ENCODE measurements at regions not wholly inside any gene's neighbourhood (a gene's known extent, or its start where the extent isn't known, plus 50 kb on each side); places are given as distances from the start of the nearest gene placed in this dataset.

DNA sequence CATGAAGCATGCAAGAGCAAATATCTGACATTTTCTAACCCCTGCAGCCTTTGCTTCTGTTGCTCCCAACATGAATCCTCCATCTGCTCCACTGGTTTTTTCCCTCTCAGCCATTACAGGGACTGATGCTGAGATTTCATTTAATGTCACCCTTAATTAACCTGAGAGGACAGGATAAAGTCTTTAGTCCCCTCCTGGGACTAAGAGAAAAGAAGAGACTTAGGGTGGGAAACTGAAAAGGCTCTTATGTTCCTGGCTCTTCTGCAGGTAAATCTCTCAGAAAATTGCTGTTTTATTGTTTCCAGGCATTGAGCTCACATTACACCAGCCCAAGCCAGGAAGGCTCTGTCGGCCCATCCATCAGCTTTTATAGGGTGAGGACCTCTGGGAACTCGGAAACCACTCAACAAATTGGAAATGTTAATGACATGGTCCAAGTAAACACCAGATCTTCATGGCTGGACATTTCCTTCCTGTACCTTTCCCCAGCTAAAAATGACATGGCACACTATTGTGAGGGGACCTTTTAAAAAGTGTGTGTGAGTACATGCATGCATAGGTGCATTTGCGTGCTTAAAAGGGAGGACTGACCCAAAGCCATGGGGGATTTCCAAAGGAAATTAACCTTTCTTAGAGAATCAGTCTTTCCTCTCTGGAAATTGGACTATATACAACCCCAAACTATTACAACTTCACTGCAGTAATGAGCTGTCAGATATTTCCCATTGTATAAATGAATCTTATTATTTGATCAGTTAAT lies 408.1 kb upstream of the TMTC1 start:
- Histone ChIP-seq H3K27me3 (ENCODE audit: control insufficient read depth in 4 of 4, insufficient read depth in 4 of 4, low read length in 3 of 4) (no peaks in the 10 kb centered on the region), H3K36me3 (ENCODE audit: control insufficient read depth in 4 of 4, insufficient read depth in 3 of 4, low read depth in 1 of 4, low read length in 3 of 4) (no peaks in the 10 kb centered on the region), H3K9ac (ENCODE audit: low read depth in 1 of 2, low read length in 2 of 2) (no peak overlapping the region), H3K9me3 (ENCODE audit: control insufficient read depth in 4 of 4, low read length in 3 of 4) (no peaks in the 10 kb centered on the region), H3K4me3 (ENCODE audit: low read depth in 1 of 3, low read length in 3 of 3) (no peak overlapping the region), H3K27ac (ENCODE audit: low read depth in 1 of 2, low read length in 2 of 2) (no peak overlapping the region), H3K4me1 (ENCODE audit: control insufficient read depth in 4 of 4, insufficient read depth in 4 of 4, low read length in 3 of 4) (no peaks in the 10 kb centered on the region)
- WGBS = 76% methylated on average over 3 of the region's 3 CpGs
- TF ChIP-seq, protein P1, sequence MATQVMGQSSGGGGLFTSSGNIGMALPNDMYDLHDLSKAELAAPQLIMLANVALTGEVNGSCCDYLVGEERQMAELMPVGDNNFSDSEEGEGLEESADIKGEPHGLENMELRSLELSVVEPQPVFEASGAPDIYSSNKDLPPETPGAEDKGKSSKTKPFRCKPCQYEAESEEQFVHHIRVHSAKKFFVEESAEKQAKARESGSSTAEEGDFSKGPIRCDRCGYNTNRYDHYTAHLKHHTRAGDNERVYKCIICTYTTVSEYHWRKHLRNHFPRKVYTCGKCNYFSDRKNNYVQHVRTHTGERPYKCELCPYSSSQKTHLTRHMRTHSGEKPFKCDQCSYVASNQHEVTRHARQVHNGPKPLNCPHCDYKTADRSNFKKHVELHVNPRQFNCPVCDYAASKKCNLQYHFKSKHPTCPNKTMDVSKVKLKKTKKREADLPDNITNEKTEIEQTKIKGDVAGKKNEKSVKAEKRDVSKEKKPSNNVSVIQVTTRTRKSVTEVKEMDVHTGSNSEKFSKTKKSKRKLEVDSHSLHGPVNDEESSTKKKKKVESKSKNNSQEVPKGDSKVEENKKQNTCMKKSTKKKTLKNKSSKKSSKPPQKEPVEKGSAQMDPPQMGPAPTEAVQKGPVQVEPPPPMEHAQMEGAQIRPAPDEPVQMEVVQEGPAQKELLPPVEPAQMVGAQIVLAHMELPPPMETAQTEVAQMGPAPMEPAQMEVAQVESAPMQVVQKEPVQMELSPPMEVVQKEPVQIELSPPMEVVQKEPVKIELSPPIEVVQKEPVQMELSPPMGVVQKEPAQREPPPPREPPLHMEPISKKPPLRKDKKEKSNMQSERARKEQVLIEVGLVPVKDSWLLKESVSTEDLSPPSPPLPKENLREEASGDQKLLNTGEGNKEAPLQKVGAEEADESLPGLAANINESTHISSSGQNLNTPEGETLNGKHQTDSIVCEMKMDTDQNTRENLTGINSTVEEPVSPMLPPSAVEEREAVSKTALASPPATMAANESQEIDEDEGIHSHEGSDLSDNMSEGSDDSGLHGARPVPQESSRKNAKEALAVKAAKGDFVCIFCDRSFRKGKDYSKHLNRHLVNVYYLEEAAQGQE (IDR thresholded peaks at IDR 0.05) = no peak
- TF ChIP-seq, protein P2, sequence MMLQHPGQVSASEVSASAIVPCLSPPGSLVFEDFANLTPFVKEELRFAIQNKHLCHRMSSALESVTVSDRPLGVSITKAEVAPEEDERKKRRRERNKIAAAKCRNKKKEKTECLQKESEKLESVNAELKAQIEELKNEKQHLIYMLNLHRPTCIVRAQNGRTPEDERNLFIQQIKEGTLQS (IDR thresholded peaks at IDR 0.05) = no peak
- TF ChIP-seq, protein P3, sequence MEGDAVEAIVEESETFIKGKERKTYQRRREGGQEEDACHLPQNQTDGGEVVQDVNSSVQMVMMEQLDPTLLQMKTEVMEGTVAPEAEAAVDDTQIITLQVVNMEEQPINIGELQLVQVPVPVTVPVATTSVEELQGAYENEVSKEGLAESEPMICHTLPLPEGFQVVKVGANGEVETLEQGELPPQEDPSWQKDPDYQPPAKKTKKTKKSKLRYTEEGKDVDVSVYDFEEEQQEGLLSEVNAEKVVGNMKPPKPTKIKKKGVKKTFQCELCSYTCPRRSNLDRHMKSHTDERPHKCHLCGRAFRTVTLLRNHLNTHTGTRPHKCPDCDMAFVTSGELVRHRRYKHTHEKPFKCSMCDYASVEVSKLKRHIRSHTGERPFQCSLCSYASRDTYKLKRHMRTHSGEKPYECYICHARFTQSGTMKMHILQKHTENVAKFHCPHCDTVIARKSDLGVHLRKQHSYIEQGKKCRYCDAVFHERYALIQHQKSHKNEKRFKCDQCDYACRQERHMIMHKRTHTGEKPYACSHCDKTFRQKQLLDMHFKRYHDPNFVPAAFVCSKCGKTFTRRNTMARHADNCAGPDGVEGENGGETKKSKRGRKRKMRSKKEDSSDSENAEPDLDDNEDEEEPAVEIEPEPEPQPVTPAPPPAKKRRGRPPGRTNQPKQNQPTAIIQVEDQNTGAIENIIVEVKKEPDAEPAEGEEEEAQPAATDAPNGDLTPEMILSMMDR (IDR thresholded peaks at IDR 0.05; ENCODE audit: low read depth, low read length, missing input control) = no peak
- TF ChIP-seq YY1 (IDR thresholded peaks at IDR 0.05) (no peak), TAF1 (conservative IDR thresholded peaks at IDR 0.05) (no peak), FOXA1 (IDR thresholded peaks at IDR 0.05) (no peak), EGR1 (IDR thresholded peaks at IDR 0.05; ENCODE audit: low read depth in 2 of 2) (no peak), HNF4A (conservative IDR thresholded peaks at IDR 0.05) (no peak), RXRA (IDR thresholded peaks at IDR 0.05) (no peak), JUND (IDR thresholded peaks at IDR 0.05) (no peak), GABPA (IDR thresholded peaks at IDR 0.05 in 1 of 2, conservative IDR thresholded peaks at IDR 0.05 in 1 of 2) (no peak), NR2F2 (IDR thresholded peaks at IDR 0.05) (no peak), SP1 (IDR thresholded peaks at IDR 0.05) (no peak)
- TF ChIP-seq, protein P4, sequence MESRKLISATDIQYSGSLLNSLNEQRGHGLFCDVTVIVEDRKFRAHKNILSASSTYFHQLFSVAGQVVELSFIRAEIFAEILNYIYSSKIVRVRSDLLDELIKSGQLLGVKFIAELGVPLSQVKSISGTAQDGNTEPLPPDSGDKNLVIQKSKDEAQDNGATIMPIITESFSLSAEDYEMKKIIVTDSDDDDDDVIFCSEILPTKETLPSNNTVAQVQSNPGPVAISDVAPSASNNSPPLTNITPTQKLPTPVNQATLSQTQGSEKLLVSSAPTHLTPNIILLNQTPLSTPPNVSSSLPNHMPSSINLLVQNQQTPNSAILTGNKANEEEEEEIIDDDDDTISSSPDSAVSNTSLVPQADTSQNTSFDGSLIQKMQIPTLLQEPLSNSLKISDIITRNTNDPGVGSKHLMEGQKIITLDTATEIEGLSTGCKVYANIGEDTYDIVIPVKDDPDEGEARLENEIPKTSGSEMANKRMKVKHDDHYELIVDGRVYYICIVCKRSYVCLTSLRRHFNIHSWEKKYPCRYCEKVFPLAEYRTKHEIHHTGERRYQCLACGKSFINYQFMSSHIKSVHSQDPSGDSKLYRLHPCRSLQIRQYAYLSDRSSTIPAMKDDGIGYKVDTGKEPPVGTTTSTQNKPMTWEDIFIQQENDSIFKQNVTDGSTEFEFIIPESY (IDR thresholded peaks at IDR 0.05) = no peak
- TF ChIP-seq, protein P5, sequence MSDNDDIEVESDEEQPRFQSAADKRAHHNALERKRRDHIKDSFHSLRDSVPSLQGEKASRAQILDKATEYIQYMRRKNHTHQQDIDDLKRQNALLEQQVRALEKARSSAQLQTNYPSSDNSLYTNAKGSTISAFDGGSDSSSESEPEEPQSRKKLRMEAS (IDR thresholded peaks at IDR 0.05) = no peak
- DNase-seq (ENCODE audit: low spot score) = no peak
